ENCODE measurements at regions not wholly inside any gene's neighbourhood (a gene's known extent, or its start where the extent isn't known, plus 50 kb on each side); places are given as distances from the start of the nearest gene placed in this dataset.

DNA sequence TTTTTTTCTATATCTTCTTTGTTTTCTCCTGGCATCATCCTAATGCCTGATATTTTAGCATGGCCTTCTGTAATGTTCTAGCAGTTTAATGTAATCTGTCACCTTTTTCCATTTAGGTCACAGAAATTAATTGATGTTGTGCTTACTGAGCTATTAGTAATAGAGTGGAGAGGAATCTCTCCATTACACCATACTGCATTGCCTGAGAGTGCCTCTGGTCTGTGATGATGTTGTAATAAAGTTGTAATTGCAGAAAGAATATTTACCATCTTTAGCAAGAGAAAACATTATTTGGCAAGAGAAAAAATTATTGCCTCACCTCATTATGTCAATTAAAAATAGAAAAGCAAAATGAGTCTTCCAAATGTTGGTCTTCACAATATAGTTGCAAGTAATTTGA is 213.2 kb downstream of the KCNJ3 start:
- H3K27ac ChIP-seq (ENCODE audit: low read depth, low read length), result no peak overlapping the region
- peaks cover 28% of the 10 kb centered on the region for H3K4me1 Mint-ChIP-seq
- H3K9ac ChIP-seq (ENCODE audit: extremely low read depth, low read length, poor library complexity, severe bottlenecking), result no peak overlapping the region
- no peak for DNase-seq
- no peak overlapping the region for H3K4me3 Mint-ChIP-seq
- TF ChIP-seq, protein P1, sequence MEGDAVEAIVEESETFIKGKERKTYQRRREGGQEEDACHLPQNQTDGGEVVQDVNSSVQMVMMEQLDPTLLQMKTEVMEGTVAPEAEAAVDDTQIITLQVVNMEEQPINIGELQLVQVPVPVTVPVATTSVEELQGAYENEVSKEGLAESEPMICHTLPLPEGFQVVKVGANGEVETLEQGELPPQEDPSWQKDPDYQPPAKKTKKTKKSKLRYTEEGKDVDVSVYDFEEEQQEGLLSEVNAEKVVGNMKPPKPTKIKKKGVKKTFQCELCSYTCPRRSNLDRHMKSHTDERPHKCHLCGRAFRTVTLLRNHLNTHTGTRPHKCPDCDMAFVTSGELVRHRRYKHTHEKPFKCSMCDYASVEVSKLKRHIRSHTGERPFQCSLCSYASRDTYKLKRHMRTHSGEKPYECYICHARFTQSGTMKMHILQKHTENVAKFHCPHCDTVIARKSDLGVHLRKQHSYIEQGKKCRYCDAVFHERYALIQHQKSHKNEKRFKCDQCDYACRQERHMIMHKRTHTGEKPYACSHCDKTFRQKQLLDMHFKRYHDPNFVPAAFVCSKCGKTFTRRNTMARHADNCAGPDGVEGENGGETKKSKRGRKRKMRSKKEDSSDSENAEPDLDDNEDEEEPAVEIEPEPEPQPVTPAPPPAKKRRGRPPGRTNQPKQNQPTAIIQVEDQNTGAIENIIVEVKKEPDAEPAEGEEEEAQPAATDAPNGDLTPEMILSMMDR (conservative IDR thresholded peaks at IDR 0.05), result no peak
- H3K36me3 ChIP-seq (ENCODE audit: control insufficient read depth, insufficient read depth, low read length), result no peaks in the 10 kb centered on the region
- peaks cover 3% of the 10 kb centered on the region for H3K4me1 ChIP-seq (ENCODE audit: control insufficient read depth, insufficient read depth, low read length)
- no peaks in the 10 kb centered on the region for H3K9me3 Mint-ChIP-seq
- H3K36me3 Mint-ChIP-seq (ENCODE audit: low read depth), result no peaks in the 10 kb centered on the region
- no peaks in the 10 kb centered on the region for H3K27me3 Mint-ChIP-seq (ENCODE audit: insufficient read depth)
- no peaks in the 10 kb centered on the region for H3K27me3 ChIP-seq (ENCODE audit: control insufficient read depth, insufficient read depth, low read length, poor library complexity, severe bottlenecking)
- H3K9me3 ChIP-seq (ENCODE audit: control insufficient read depth, low read length), result no peaks in the 10 kb centered on the region
- no peak overlapping the region for H3K27ac Mint-ChIP-seq
- no peak overlapping the region for H3K4me3 ChIP-seq (ENCODE audit: low read length)

DNA sequence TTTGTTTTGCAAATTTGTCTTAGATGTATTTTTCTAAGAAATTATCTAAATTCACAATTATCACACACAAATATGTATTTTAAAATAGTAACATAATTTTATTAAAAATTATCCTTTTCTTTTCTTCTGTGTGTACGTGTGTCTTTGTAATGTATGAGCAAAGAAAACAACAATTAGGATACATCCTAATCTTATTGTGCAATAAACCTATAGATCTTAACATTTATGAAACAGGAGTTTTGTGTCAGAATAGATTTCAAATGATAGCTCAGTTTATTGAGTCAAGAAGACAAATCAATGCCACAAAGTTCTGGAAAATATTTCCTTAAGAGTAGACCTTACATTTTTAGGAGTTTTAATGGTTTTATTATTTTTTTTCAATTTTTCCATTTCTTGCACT is 212.2 kb downstream of the KCNJ3 start:
- Mint-ChIP-seq H3K36me3 (ENCODE audit: low read depth) (no peaks in the 10 kb centered on the region), H3K4me1 (peaks cover 24% of the 10 kb centered on the region), H3K9me3 (no peaks in the 10 kb centered on the region), H3K27ac (no peak overlapping the region), H3K4me3 (no peak overlapping the region), H3K27me3 (ENCODE audit: insufficient read depth) (no peaks in the 10 kb centered on the region)
- DNase-seq, result no peak
- peaks cover 3% of the 10 kb centered on the region for H3K4me1 ChIP-seq (ENCODE audit: control insufficient read depth, insufficient read depth, low read length)
- WGBS, 2 experiments (ENCODE audit: insufficient coverage in 1 of 2, insufficient read length in 1 of 2), result no CpG with 5 or more reads among the region's 1 CpG
- H3K9ac ChIP-seq (ENCODE audit: extremely low read depth, low read length, poor library complexity, severe bottlenecking), result no peak overlapping the region
- TF ChIP-seq, protein P1 (conservative IDR thresholded peaks at IDR 0.05), result no peak
- H3K36me3 ChIP-seq (ENCODE audit: control insufficient read depth, insufficient read depth, low read length), result no peaks in the 10 kb centered on the region
- H3K9me3 ChIP-seq (ENCODE audit: control insufficient read depth, low read length), result peaks cover under 1% of the 10 kb centered on the region
- no peak overlapping the region for H3K4me3 ChIP-seq (ENCODE audit: low read length)
- H3K27me3 ChIP-seq (ENCODE audit: control insufficient read depth, insufficient read depth, low read length, poor library complexity, severe bottlenecking), result no peaks in the 10 kb centered on the region
- no peak overlapping the region for H3K27ac ChIP-seq (ENCODE audit: low read depth, low read length)

DNA sequence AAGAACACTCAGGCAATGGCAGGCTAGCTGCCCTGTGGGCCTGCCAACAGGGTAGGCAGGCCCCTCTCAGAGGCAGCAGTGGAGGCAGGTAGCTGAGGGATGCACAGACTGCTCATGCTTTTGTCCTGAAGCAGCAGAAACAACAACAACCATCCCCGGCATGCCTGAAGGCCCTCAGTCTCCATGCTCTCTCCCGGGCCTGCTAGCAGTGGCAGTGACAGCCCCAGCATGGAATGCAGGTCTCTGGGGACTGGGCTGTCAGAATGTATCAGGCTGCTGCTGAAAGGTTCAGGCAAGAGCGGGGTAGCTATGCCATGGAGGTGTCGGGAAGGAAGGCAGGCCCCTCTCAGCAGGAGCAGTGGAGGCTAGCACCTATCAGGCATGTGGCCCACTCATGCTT is 209.8 kb downstream of the KCNJ3 start:
- no peaks in the 10 kb centered on the region for H3K36me3 ChIP-seq (ENCODE audit: control insufficient read depth, insufficient read depth, low read length)
- no peak overlapping the region for H3K27ac ChIP-seq (ENCODE audit: low read depth, low read length)
- H3K4me3 ChIP-seq (ENCODE audit: low read length), result no peak overlapping the region
- H3K27me3 Mint-ChIP-seq (ENCODE audit: insufficient read depth), result no peaks in the 10 kb centered on the region
- no peak overlapping the region for H3K4me3 Mint-ChIP-seq
- TF ChIP-seq, protein P1 (conservative IDR thresholded peaks at IDR 0.05), result no peak
- H3K27me3 ChIP-seq (ENCODE audit: control insufficient read depth, insufficient read depth, low read length, poor library complexity, severe bottlenecking), result no peaks in the 10 kb centered on the region
- H3K4me1 Mint-ChIP-seq, result peaks cover 16% of the 10 kb centered on the region
- H3K4me1 ChIP-seq (ENCODE audit: control insufficient read depth, insufficient read depth, low read length), result peaks cover 3% of the 10 kb centered on the region
- peaks cover 12% of the 10 kb centered on the region for H3K9me3 ChIP-seq (ENCODE audit: control insufficient read depth, low read length)
- no peak overlapping the region for H3K27ac Mint-ChIP-seq
- no peaks in the 10 kb centered on the region for H3K36me3 Mint-ChIP-seq (ENCODE audit: low read depth)
- peak; percentile 58 for DNase-seq
- 88 to 100% methylated on average over 2 to 4 of the region's 4 CpGs for WGBS, 2 experiments (ENCODE audit: insufficient coverage in 1 of 2, insufficient read length in 1 of 2)
- peaks cover 7% of the 10 kb centered on the region for H3K9me3 Mint-ChIP-seq
- no peak overlapping the region for H3K9ac ChIP-seq (ENCODE audit: extremely low read depth, low read length, poor library complexity, severe bottlenecking)

All from endodermal cell (in vitro differentiated cells).